ENCODE measurements at regions not wholly inside any gene's neighbourhood (a gene's known extent, or its start where the extent isn't known, plus 50 kb on each side); places are given as distances from the start of the nearest gene placed in this dataset.

GRCh38 chr22:49237703-49238102 is 590.0 kb downstream of the BRD1 start:
- H3K4me3 ChIP-seq (ENCODE audit: low read length) = no peak overlapping the region
- no peak for DNase-seq (ENCODE audit: low read depth)
- no peak for TF ChIP-seq CTCF (IDR thresholded peaks at IDR 0.05; ENCODE audit: insufficient read depth, low read depth, low read length, missing control alignments)

DNA sequence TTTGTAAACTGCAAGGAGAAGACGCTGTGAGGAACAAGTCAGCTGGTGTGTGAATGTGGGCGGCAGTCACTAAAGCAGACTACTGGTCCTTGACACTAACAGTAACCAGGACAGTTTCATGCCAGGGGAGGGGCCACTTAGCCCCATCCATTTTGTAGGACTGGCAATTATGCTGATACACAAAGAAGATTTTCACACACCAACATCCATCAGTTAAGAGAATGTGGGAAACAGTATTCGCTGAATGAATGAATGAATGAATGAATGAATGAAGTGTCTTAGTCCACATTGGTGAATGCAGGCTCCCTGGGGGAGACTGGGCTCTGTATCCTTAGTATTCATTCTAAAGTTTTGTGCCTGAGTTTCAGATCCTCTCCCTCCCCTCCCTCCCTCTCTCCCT is 590.4 kb downstream of the BRD1 start:
- H3K4me3 ChIP-seq (ENCODE audit: low read length) = no peak overlapping the region
- no peak for DNase-seq (ENCODE audit: low read depth)
- TF ChIP-seq CTCF (IDR thresholded peaks at IDR 0.05; ENCODE audit: insufficient read depth, low read depth, low read length, missing control alignments) = no peak

DNA sequence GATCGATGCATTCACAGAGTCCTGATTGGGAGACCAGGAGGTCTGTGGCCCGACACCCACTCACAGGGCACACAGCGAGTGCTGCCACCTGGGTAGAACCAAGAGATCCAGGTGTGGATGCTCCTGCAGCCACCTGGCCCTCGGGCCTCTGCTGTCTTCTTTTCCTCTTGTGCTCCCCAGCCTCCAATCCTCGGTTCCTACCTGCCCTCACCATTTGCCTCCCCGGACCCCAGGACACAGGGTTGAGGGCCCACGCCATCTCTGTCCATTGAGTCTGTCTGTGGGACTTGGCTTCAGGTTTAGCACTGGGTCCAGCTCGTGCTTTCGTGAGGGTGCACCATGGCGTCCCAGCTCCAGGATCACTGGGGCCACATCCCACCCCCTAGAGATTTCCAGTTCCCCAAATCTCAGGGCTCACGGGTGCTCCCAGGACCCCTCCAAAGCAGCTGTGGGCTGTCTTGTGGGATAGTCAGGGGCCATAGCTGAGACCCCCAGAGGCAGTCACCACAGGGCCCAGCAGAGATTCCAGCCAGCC is 591.1 kb downstream of the BRD1 start:
- DNase-seq (ENCODE audit: low read depth) = no peak
- TF ChIP-seq CTCF (IDR thresholded peaks at IDR 0.05; ENCODE audit: insufficient read depth, low read depth, low read length, missing control alignments) = no peak
- no peak overlapping the region for H3K4me3 ChIP-seq (ENCODE audit: low read length)

- no peak for TF ChIP-seq CTCF (IDR thresholded peaks at IDR 0.05; ENCODE audit: insufficient read depth, low read depth, low read length, missing control alignments)
- H3K4me3 ChIP-seq (ENCODE audit: low read length) = no peak overlapping the region
- no peak for DNase-seq (ENCODE audit: low read depth)
These were observed 592.0 kb downstream of the BRD1 start for GRCh38 chr22:49235463-49236300.

GRCh38 chr22:49234459-49234858 is 593.2 kb downstream of the BRD1 start:
- no peak for DNase-seq (ENCODE audit: low read depth)
- no peak for TF ChIP-seq CTCF (IDR thresholded peaks at IDR 0.05; ENCODE audit: insufficient read depth, low read depth, low read length, missing control alignments)
- H3K4me3 ChIP-seq (ENCODE audit: low read length) = no peak overlapping the region

- TF ChIP-seq CTCF (IDR thresholded peaks at IDR 0.05; ENCODE audit: insufficient read depth, low read depth, low read length, missing control alignments) = no peak
- no peak overlapping the region for H3K4me3 ChIP-seq (ENCODE audit: low read length)
- DNase-seq (ENCODE audit: low read depth) = no peak
These were observed 594.1 kb downstream of the BRD1 start for GRCh38 chr22:49233507-49234100.

Measured in epithelial cell of esophagus (primary cell).